ENCODE measurements at regions not wholly inside any gene's neighbourhood (a gene's known extent, or its start where the extent isn't known, plus 50 kb on each side); places are given as distances from the start of the nearest gene placed in this dataset.
"Not testable (repeated sequence)": the region's sequence is repeated elsewhere in the genome, so short reads cannot be mapped to it uniquely, and the experiment has no call there.

DNA sequence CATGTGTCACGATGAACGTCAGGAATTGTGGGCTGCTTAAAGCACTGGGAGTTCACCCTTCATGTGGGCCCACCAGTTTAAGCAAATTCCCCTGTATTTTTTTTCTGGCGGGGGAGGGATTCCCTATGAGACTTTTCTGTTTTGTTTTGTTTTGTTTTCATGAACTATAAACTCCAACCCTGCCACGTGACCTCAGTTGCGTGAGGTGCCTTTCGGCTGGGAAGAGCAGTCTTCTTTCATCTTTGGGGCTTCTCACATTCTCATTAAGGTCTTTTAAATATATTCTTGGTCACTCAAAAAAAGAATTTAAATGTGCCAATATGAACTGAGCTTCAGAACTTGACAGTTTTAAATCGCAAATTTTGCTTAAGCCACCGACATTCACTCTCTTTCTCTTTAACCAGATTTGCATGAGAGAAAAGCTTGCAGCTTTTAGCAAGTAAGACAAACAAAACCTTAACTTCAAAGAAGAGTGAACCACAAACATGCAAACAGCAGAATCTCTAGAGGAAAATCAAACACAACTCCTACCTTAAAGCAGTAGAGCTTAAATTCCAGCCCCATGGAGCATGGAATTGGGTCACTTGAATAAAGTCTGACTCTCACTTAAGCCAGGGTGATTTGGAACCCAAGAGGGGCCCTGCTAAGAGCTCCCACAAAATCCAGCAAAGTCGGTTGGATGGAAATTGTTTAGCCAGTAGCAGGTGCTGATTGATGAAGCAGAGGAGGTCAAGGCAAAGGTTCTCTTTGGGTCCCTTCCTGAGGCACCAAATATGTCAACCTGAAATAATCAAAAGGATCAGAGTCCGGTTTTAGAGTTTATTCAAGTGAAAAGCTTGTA, 699.8 kb upstream of the GBE1 start:
- DNase-seq (ENCODE audit: low read depth) = no peak
- TF ChIP-seq, protein P1, sequence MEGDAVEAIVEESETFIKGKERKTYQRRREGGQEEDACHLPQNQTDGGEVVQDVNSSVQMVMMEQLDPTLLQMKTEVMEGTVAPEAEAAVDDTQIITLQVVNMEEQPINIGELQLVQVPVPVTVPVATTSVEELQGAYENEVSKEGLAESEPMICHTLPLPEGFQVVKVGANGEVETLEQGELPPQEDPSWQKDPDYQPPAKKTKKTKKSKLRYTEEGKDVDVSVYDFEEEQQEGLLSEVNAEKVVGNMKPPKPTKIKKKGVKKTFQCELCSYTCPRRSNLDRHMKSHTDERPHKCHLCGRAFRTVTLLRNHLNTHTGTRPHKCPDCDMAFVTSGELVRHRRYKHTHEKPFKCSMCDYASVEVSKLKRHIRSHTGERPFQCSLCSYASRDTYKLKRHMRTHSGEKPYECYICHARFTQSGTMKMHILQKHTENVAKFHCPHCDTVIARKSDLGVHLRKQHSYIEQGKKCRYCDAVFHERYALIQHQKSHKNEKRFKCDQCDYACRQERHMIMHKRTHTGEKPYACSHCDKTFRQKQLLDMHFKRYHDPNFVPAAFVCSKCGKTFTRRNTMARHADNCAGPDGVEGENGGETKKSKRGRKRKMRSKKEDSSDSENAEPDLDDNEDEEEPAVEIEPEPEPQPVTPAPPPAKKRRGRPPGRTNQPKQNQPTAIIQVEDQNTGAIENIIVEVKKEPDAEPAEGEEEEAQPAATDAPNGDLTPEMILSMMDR (IDR thresholded peaks at IDR 0.05; ENCODE audit: control insufficient read depth, insufficient read depth, low read depth, low read length, missing control alignments) = no peak
- H3K4me3 ChIP-seq (ENCODE audit: control insufficient read depth, low read depth, low read length) = no peak overlapping the region

GRCh38 chr3:82448320-82448719, 686.9 kb upstream of the GBE1 start:
- TF ChIP-seq, protein P1 (IDR thresholded peaks at IDR 0.05; ENCODE audit: control insufficient read depth, insufficient read depth, low read depth, low read length, missing control alignments) = no peak
- no peak for DNase-seq (ENCODE audit: low read depth)
- H3K4me3 ChIP-seq (ENCODE audit: control insufficient read depth, low read depth, low read length) = no peak overlapping the region

GRCh38 chr3:82428821-82429220, 667.4 kb upstream of the GBE1 start:
- DNase-seq (ENCODE audit: low read depth); H3K4me3 ChIP-seq (ENCODE audit: control insufficient read depth, low read depth, low read length): not testable (repeated sequence)

DNA sequence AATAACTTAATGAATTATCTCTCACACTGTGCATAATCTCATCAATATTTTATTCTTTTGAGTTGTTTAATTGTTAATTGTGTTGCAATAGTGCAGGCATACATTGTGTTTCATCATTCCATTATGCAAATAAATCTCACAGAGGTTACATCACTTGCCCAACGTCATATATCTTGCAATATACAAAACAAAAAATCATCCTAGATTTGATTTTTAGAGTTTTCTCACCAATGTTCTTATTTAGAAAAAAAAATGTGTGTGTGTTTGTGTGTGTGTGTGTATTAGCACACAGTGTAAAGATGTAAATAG, 662.5 kb upstream of the GBE1 start:
- no peak for DNase-seq (ENCODE audit: low read depth)
- H3K4me3 ChIP-seq (ENCODE audit: control insufficient read depth, low read depth, low read length) = no peak overlapping the region
- TF ChIP-seq, protein P1 (IDR thresholded peaks at IDR 0.05; ENCODE audit: control insufficient read depth, insufficient read depth, low read depth, low read length, missing control alignments) = no peak

DNA sequence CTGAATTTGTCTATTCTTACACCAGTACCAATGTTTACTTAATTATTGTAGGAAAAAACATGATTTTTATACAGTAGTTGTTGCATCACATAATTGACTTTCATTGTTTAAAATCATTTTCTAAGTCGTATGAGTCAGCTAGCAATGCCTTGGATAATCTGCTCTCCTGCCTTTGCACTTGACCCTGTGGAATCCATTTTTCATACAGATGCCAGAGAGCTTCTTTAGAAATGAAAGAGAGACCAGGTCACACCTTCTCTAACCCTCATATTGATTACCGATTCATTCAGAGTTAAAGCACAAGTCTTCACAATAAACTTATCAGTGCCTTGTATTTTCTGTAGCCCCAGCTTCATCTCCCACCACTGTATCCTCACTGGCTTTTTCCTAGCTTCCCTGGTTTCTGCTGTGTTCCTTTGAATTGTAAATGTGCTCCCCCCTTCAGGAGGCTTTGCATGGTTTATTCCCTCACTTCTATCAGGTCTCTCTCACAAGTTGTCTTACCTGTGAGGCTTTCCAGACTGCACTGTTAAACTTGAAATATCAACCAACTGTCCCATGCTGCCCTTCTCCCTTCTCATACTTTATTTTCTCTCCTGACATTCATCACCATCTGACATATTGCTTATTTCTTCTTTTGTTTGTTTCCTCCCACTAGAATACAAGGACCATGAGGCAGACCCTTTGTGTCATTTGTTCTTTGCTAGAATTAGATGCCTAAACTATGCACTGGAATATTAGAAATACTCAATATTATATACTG, 662.0 kb upstream of the GBE1 start:
- TF ChIP-seq, protein P1 (IDR thresholded peaks at IDR 0.05; ENCODE audit: control insufficient read depth, insufficient read depth, low read depth, low read length, missing control alignments) = no peak
- no peak overlapping the region for H3K4me3 ChIP-seq (ENCODE audit: control insufficient read depth, low read depth, low read length)
- DNase-seq (ENCODE audit: low read depth) = no peak

GRCh38 chr3:82416830-82417229, 655.4 kb upstream of the GBE1 start:
- H3K4me3 ChIP-seq (ENCODE audit: control insufficient read depth, low read depth, low read length) = no peak overlapping the region
- TF ChIP-seq, protein P1 (IDR thresholded peaks at IDR 0.05; ENCODE audit: control insufficient read depth, insufficient read depth, low read depth, low read length, missing control alignments) = no peak
- no peak for DNase-seq (ENCODE audit: low read depth)

GRCh38 chr3:82416349-82416748, 654.9 kb upstream of the GBE1 start:
- no peak overlapping the region for H3K4me3 ChIP-seq (ENCODE audit: control insufficient read depth, low read depth, low read length)
- TF ChIP-seq, protein P1 (IDR thresholded peaks at IDR 0.05; ENCODE audit: control insufficient read depth, insufficient read depth, low read depth, low read length, missing control alignments) = no peak
- no peak for DNase-seq (ENCODE audit: low read depth)
